ENCODE measurements at regions not wholly inside any gene's neighbourhood (a gene's known extent, or its start where the extent isn't known, plus 50 kb on each side); places are given as distances from the start of the nearest gene placed in this dataset.

- Histone ChIP-seq H3K27ac (ENCODE audit: low read depth, low read length) (no peak overlapping the region), H3K9me3 (ENCODE audit: control insufficient read depth, insufficient read depth, low read length) (no peaks in the 10 kb centered on the region), H3K4me2 (ENCODE audit: low read length) (no peak overlapping the region), H3K9me2 (replicated peaks; ENCODE audit: control insufficient read depth, low read length) (no peaks in the 10 kb centered on the region), H3K27me3 (ENCODE audit: control insufficient read depth, low read length) (no peaks in the 10 kb centered on the region), H3F3A (ENCODE audit: control insufficient read depth, insufficient read depth) (no peaks in the 10 kb centered on the region), H3K79me2 (ENCODE audit: control insufficient read depth, low read length) (no peaks in the 10 kb centered on the region), H3K4me1 (ENCODE audit: control insufficient read depth, low read length) (no peaks in the 10 kb centered on the region), H3K4me3 (ENCODE audit: low read length) (no peak overlapping the region), H4K20me1 (ENCODE audit: control insufficient read depth, insufficient read depth, low read depth, low read length) (no peaks in the 10 kb centered on the region), H3K36me3 (ENCODE audit: control insufficient read depth, low read length) (no peaks in the 10 kb centered on the region)
- TF ChIP-seq CTCF (IDR thresholded peaks at IDR 0.05; ENCODE audit: low read depth, low read length, poor library complexity, severe bottlenecking) (no peak), EZH2phosphoT487 (IDR thresholded peaks at IDR 0.05; ENCODE audit: borderline replicate concordance, low read length) (no peak)
Observed at GRCh38 chr6:81996414-81996813, 243.9 kb upstream of the TENT5A start.

- Histone ChIP-seq H3K27ac (ENCODE audit: low read depth, low read length) (no peak overlapping the region), H3K36me3 (ENCODE audit: control insufficient read depth, low read length) (no peaks in the 10 kb centered on the region), H3K79me2 (ENCODE audit: control insufficient read depth, low read length) (no peaks in the 10 kb centered on the region), H3K4me1 (ENCODE audit: control insufficient read depth, low read length) (no peaks in the 10 kb centered on the region), H3K9me2 (replicated peaks; ENCODE audit: control insufficient read depth, low read length) (no peaks in the 10 kb centered on the region), H3K4me3 (ENCODE audit: low read length) (no peak overlapping the region), H4K20me1 (ENCODE audit: control insufficient read depth, insufficient read depth, low read depth, low read length) (no peaks in the 10 kb centered on the region), H3K4me2 (ENCODE audit: low read length) (no peak overlapping the region), H3F3A (ENCODE audit: control insufficient read depth, insufficient read depth) (no peaks in the 10 kb centered on the region), H3K9me3 (ENCODE audit: control insufficient read depth, insufficient read depth, low read length) (no peaks in the 10 kb centered on the region), H3K27me3 (ENCODE audit: control insufficient read depth, low read length) (no peaks in the 10 kb centered on the region; the same call in 1 of the 2 replicates)
- TF ChIP-seq CTCF (IDR thresholded peaks at IDR 0.05; ENCODE audit: low read depth, low read length, poor library complexity, severe bottlenecking), result no peak
- TF ChIP-seq EZH2phosphoT487 (IDR thresholded peaks at IDR 0.05; ENCODE audit: borderline replicate concordance, low read length), result no peak
Observed at GRCh38 chr6:81995548-81996289, 243.2 kb upstream of the TENT5A start.

- Histone ChIP-seq H3F3A (ENCODE audit: control insufficient read depth, insufficient read depth) (no peaks in the 10 kb centered on the region), H3K4me3 (ENCODE audit: low read length) (no peak overlapping the region), H3K27ac (ENCODE audit: low read depth, low read length) (no peak overlapping the region), H3K36me3 (ENCODE audit: control insufficient read depth, low read length) (no peaks in the 10 kb centered on the region), H3K79me2 (ENCODE audit: control insufficient read depth, low read length) (no peaks in the 10 kb centered on the region), H3K4me2 (ENCODE audit: low read length) (no peak overlapping the region), H3K27me3 (ENCODE audit: control insufficient read depth, low read length) (peaks cover 2% of the 10 kb centered on the region; the same call in 1 of the 2 replicates), H4K20me1 (ENCODE audit: control insufficient read depth, insufficient read depth, low read depth, low read length) (no peaks in the 10 kb centered on the region), H3K9me3 (ENCODE audit: control insufficient read depth, insufficient read depth, low read length) (no peaks in the 10 kb centered on the region), H3K9me2 (replicated peaks; ENCODE audit: control insufficient read depth, low read length) (no peaks in the 10 kb centered on the region), H3K4me1 (ENCODE audit: control insufficient read depth, low read length) (no peaks in the 10 kb centered on the region)
- no peak for TF ChIP-seq EZH2phosphoT487 (IDR thresholded peaks at IDR 0.05; ENCODE audit: borderline replicate concordance, low read length)
- TF ChIP-seq CTCF (IDR thresholded peaks at IDR 0.05; ENCODE audit: low read depth, low read length, poor library complexity, severe bottlenecking), result no peak
Observed at GRCh38 chr6:81988871-81989270, 236.4 kb upstream of the TENT5A start.

All from DOHH2 (cell line).